GM06990 (cell line): ENCODE measurements at regions not wholly inside any gene's neighbourhood (a gene's known extent, or its start where the extent isn't known, plus 50 kb on each side); places are given as distances from the start of the nearest gene placed in this dataset.

Source experiments
- DNase-seq: peaks from one replicate; pipeline ENCODE4 v3.0.0-alpha.2; 2011; ENCODE audit not compliant: insufficient read length; ENCODE audit errors: extremely low read depth
- H3K27me3 ChIP-seq: replicated peaks from 2 replicates; pipeline ENCODE4 v1.6.0; 2011; ENCODE audit warnings: low read length; ENCODE audit not compliant: control insufficient read depth, insufficient read depth
- H3K36me3 ChIP-seq: 2 replicates; pipeline ENCODE4 v1.5.1; 2011; ENCODE audit warnings: low read length; ENCODE audit not compliant: control insufficient read depth, insufficient read depth
- H3K4me3 ChIP-seq: replicated peaks from 2 replicates; pipeline ENCODE4 v1.5.1; 2011; ENCODE audit warnings: low read depth, mild to moderate bottlenecking, control low read depth, low read length
- CTCF ChIP-seq: IDR thresholded peaks from 2 replicates; pipeline ENCODE4 v1.5.1; 2011; ENCODE audit warnings: low read length, control low read depth, mild to moderate bottlenecking, inconsistent platforms; ENCODE audit not compliant: insufficient read depth, poor library complexity, severe bottlenecking

GRCh38 chr18:57281519-57281918 is 70.8 kb upstream of the ST8SIA3 start:
- Histone ChIP-seq H3K4me3 (no peak overlapping the region), H3K36me3 (no peaks in the 10 kb centered on the region), H3K27me3 (no peaks in the 10 kb centered on the region)
- DNase-seq: no peak
- TF ChIP-seq CTCF: no peak

- no peak overlapping the region for H3K4me3 ChIP-seq
- DNase-seq: no peak
- no peaks in the 10 kb centered on the region for H3K27me3 ChIP-seq
- H3K36me3 ChIP-seq: no peaks in the 10 kb centered on the region
- no peak for TF ChIP-seq CTCF
Measured at GRCh38 chr18:57286949-57287348, 65.4 kb upstream of the ST8SIA3 start.

- DNase-seq: no peak
- no peaks in the 10 kb centered on the region for H3K27me3 ChIP-seq
- H3K4me3 ChIP-seq: no peak overlapping the region
- no peaks in the 10 kb centered on the region for H3K36me3 ChIP-seq
- TF ChIP-seq CTCF: no peak
Measured at GRCh38 chr18:57287766-57288165, 64.6 kb upstream of the ST8SIA3 start.

- H3K36me3 ChIP-seq: no peaks in the 10 kb centered on the region
- H3K27me3 ChIP-seq: no peaks in the 10 kb centered on the region; the same call in 1 of the 2 replicates
- DNase-seq: no peak
- no peak for TF ChIP-seq CTCF
- no peak overlapping the region for H3K4me3 ChIP-seq
Measured at GRCh38 chr18:57294547-57294946, 57.8 kb upstream of the ST8SIA3 start.

GRCh38 chr18:57296336-57296735 is 56.0 kb upstream of the ST8SIA3 start:
- no peak overlapping the region for H3K4me3 ChIP-seq
- TF ChIP-seq CTCF: no peak
- H3K36me3 ChIP-seq: no peaks in the 10 kb centered on the region
- no peak for DNase-seq
- no peaks in the 10 kb centered on the region; the same call in 1 of the 2 replicates for H3K27me3 ChIP-seq

GRCh38 chr18:57297306-57297705 is 55.1 kb upstream of the ST8SIA3 start:
- Histone ChIP-seq H3K27me3 (no peaks in the 10 kb centered on the region; the same call in 1 of the 2 replicates), H3K36me3 (no peaks in the 10 kb centered on the region), H3K4me3 (no peak overlapping the region)
- no peak for TF ChIP-seq CTCF
- no peak for DNase-seq
